ENCODE measurements at regions not wholly inside any gene's neighbourhood (a gene's known extent, or its start where the extent isn't known, plus 50 kb on each side); places are given as distances from the start of the nearest gene placed in this dataset.

- Histone ChIP-seq H2AFZ (ENCODE audit: low read depth, low read length) (no peak overlapping the region), H3K9me3 (ENCODE audit: insufficient read depth, low read depth, low read length) (no peaks in the 10 kb centered on the region), H3K36me3 (ENCODE audit: insufficient read depth, low read length) (no peaks in the 10 kb centered on the region), H3K4me1 (ENCODE audit: insufficient read depth, low read length) (peaks cover 11% of the 10 kb centered on the region), H3K4me2 (ENCODE audit: low read length) (no peak overlapping the region), H3K27ac (ENCODE audit: low read depth, low read length) (no peak overlapping the region), H4K20me1 (ENCODE audit: insufficient read depth, low read length) (no peaks in the 10 kb centered on the region), H3K9ac (ENCODE audit: low read length) (no peak overlapping the region), H3K4me3 (ENCODE audit: insufficient read depth, low read depth, low read length) (no peak overlapping the region), H3K27me3 (ENCODE audit: insufficient read depth, low read length) (peaks cover 7% of the 10 kb centered on the region), H3K79me2 (ENCODE audit: insufficient read depth, low read length) (no peaks in the 10 kb centered on the region)
- H3K27ac Mint-ChIP-seq (ENCODE audit: unreplicated experiment) = no peak overlapping the region
- H3K36me3 Mint-ChIP-seq (ENCODE audit: low read depth, unreplicated experiment) = no peaks in the 10 kb centered on the region
- peaks cover 14% of the 10 kb centered on the region for H3K4me1 Mint-ChIP-seq (ENCODE audit: low read depth, unreplicated experiment)
- no peak overlapping the region for H3K4me3 Mint-ChIP-seq (ENCODE audit: unreplicated experiment)
- TF ChIP-seq EZH2 (IDR thresholded peaks at IDR 0.05; ENCODE audit: insufficient read depth, low read length) = no peak
- TF ChIP-seq, protein P1, sequence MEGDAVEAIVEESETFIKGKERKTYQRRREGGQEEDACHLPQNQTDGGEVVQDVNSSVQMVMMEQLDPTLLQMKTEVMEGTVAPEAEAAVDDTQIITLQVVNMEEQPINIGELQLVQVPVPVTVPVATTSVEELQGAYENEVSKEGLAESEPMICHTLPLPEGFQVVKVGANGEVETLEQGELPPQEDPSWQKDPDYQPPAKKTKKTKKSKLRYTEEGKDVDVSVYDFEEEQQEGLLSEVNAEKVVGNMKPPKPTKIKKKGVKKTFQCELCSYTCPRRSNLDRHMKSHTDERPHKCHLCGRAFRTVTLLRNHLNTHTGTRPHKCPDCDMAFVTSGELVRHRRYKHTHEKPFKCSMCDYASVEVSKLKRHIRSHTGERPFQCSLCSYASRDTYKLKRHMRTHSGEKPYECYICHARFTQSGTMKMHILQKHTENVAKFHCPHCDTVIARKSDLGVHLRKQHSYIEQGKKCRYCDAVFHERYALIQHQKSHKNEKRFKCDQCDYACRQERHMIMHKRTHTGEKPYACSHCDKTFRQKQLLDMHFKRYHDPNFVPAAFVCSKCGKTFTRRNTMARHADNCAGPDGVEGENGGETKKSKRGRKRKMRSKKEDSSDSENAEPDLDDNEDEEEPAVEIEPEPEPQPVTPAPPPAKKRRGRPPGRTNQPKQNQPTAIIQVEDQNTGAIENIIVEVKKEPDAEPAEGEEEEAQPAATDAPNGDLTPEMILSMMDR (IDR thresholded peaks at IDR 0.05; ENCODE audit: insufficient read depth, low read depth, low read length) = no peak
- FAIRE-seq (no peak), DNase-seq (ENCODE audit: low read depth) (no peak)
- H3K27me3 Mint-ChIP-seq (ENCODE audit: low read depth, unreplicated experiment) = peaks cover 10% of the 10 kb centered on the region
- no peaks in the 10 kb centered on the region for H3K9me3 Mint-ChIP-seq (ENCODE audit: unreplicated experiment)
Observed at GRCh38 chr20:24382743-24383142, 86.7 kb upstream of the SYNDIG1 start.

DNA sequence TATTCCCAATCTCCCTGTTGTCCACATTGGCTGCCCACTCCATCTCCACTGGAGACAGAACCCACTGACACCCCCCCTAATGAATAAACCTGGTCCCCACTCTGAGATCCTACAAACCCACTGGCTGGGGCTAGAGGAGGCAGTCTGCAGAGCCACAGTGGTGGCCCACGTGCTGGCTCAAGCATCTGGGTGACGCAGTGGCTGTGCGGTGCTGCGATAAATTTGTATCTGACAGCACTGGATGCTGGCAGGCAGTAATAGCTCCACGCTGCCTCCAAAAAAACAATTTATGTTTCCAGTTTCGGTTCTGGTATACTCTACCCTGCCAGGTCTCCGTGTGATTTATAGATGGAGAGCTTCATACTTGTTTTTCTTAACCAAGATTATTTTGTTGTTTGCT is 87.1 kb upstream of the SYNDIG1 start:
- Mint-ChIP-seq H3K27ac (ENCODE audit: unreplicated experiment) (no peak overlapping the region), H3K36me3 (ENCODE audit: low read depth, unreplicated experiment) (no peaks in the 10 kb centered on the region), H3K4me1 (ENCODE audit: low read depth, unreplicated experiment) (peaks cover 14% of the 10 kb centered on the region), H3K4me3 (ENCODE audit: unreplicated experiment) (no peak overlapping the region), H3K9me3 (ENCODE audit: unreplicated experiment) (no peaks in the 10 kb centered on the region), H3K27me3 (ENCODE audit: low read depth, unreplicated experiment) (peaks cover 10% of the 10 kb centered on the region)
- H4K20me1 ChIP-seq (ENCODE audit: insufficient read depth, low read length) = no peaks in the 10 kb centered on the region
- no peaks in the 10 kb centered on the region for H3K79me2 ChIP-seq (ENCODE audit: insufficient read depth, low read length)
- H3K27me3 ChIP-seq (ENCODE audit: insufficient read depth, low read length) = peaks cover 7% of the 10 kb centered on the region
- H3K4me2 ChIP-seq (ENCODE audit: low read length) = no peak overlapping the region
- DNase-seq (ENCODE audit: low read depth) = no peak
- peaks cover 11% of the 10 kb centered on the region for H3K4me1 ChIP-seq (ENCODE audit: insufficient read depth, low read length)
- no peak overlapping the region for H3K27ac ChIP-seq (ENCODE audit: low read depth, low read length)
- H2AFZ ChIP-seq (ENCODE audit: low read depth, low read length) = no peak overlapping the region
- H3K9ac ChIP-seq (ENCODE audit: low read length) = no peak overlapping the region
- no peak for FAIRE-seq
- no peaks in the 10 kb centered on the region for H3K36me3 ChIP-seq (ENCODE audit: insufficient read depth, low read length)
- no peaks in the 10 kb centered on the region for H3K9me3 ChIP-seq (ENCODE audit: insufficient read depth, low read depth, low read length)
- H3K4me3 ChIP-seq (ENCODE audit: insufficient read depth, low read depth, low read length) = no peak overlapping the region
- TF ChIP-seq EZH2 (IDR thresholded peaks at IDR 0.05; ENCODE audit: insufficient read depth, low read length) = no peak
- TF ChIP-seq, protein P1 (IDR thresholded peaks at IDR 0.05; ENCODE audit: insufficient read depth, low read depth, low read length) = no peak

DNA sequence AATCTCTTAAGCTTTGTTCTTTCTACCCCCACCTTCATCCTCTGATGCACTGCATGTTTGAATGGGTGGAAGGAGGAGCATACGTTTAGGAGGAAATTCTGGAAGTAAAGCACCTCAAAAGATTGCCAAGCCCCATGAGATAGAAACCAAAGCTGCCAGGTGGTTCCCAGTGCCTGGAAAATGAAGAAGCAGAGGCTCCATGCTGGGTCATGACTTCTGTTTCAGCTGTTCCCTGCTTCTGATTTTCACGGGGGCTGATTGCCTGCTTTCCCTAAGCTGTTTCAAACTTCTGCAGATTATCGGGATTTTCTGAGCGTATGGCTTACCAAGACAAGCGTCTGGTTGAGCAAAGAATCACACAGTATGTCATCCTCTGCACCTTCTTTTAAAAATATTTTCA is 87.5 kb upstream of the SYNDIG1 start:
- no peaks in the 10 kb centered on the region for H3K36me3 Mint-ChIP-seq (ENCODE audit: low read depth, unreplicated experiment)
- no peak overlapping the region for H3K4me2 ChIP-seq (ENCODE audit: low read length)
- H3K27ac Mint-ChIP-seq (ENCODE audit: unreplicated experiment) = no peak overlapping the region
- peaks cover 7% of the 10 kb centered on the region for H3K27me3 ChIP-seq (ENCODE audit: insufficient read depth, low read length)
- no peaks in the 10 kb centered on the region for H3K36me3 ChIP-seq (ENCODE audit: insufficient read depth, low read length)
- H4K20me1 ChIP-seq (ENCODE audit: insufficient read depth, low read length) = no peaks in the 10 kb centered on the region
- no peak overlapping the region for H3K4me3 Mint-ChIP-seq (ENCODE audit: unreplicated experiment)
- no peak for TF ChIP-seq EZH2 (IDR thresholded peaks at IDR 0.05; ENCODE audit: insufficient read depth, low read length)
- TF ChIP-seq, protein P1 (IDR thresholded peaks at IDR 0.05; ENCODE audit: insufficient read depth, low read depth, low read length) = no peak
- no peak overlapping the region for H2AFZ ChIP-seq (ENCODE audit: low read depth, low read length)
- H3K9ac ChIP-seq (ENCODE audit: low read length) = no peak overlapping the region
- H3K27ac ChIP-seq (ENCODE audit: low read depth, low read length) = no peak overlapping the region
- H3K9me3 Mint-ChIP-seq (ENCODE audit: unreplicated experiment) = no peaks in the 10 kb centered on the region
- H3K27me3 Mint-ChIP-seq (ENCODE audit: low read depth, unreplicated experiment) = peaks cover 10% of the 10 kb centered on the region
- H3K9me3 ChIP-seq (ENCODE audit: insufficient read depth, low read depth, low read length) = no peaks in the 10 kb centered on the region
- FAIRE-seq (no peak), DNase-seq (ENCODE audit: low read depth) (no peak)
- peaks cover 13% of the 10 kb centered on the region for H3K4me1 ChIP-seq (ENCODE audit: insufficient read depth, low read length)
- H3K79me2 ChIP-seq (ENCODE audit: insufficient read depth, low read length) = no peaks in the 10 kb centered on the region
- no peak overlapping the region for H3K4me3 ChIP-seq (ENCODE audit: insufficient read depth, low read depth, low read length)
- peaks cover 14% of the 10 kb centered on the region for H3K4me1 Mint-ChIP-seq (ENCODE audit: low read depth, unreplicated experiment)
